RPMI8226 (cell line): ENCODE measurements at regions not wholly inside any gene's neighbourhood (a gene's known extent, or its start where the extent isn't known, plus 50 kb on each side); places are given as distances from the start of the nearest gene placed in this dataset.
"Not testable (repeated sequence)": the region's sequence is repeated elsewhere in the genome, so short reads cannot be mapped to it uniquely, and the experiment has no call there.

Source experiments
- DNase-seq: peaks from one replicate; pipeline ENCODE4 v3.0.0-alpha.2; 2015

- DNase-seq: peak; percentile 7
These were observed 228.5 kb upstream of the G2E3 start for GRCh38 chr14:30330445-30330844.

DNA sequence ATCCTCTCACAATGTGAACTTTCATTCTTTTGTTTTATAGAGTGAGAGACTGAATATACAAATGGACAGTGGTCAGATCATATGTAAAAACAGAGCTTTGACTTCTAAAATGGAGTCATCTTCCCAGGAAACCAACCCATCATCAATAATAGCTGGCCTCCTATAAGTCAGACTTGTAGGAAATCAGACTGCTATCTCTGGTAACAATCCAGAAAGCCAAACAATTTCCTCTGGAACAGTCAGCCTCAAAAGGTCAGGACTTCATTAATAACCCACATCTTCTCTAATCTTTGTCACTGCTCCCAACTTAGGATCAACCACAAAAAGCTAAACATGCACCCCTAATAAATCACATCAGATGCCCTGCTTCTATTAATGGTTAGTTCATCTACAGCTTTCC, 227.9 kb upstream of the G2E3 start:
- no peak for DNase-seq

GRCh38 chr14:30332374-30332773, 226.6 kb upstream of the G2E3 start:
- no peak for DNase-seq

DNA sequence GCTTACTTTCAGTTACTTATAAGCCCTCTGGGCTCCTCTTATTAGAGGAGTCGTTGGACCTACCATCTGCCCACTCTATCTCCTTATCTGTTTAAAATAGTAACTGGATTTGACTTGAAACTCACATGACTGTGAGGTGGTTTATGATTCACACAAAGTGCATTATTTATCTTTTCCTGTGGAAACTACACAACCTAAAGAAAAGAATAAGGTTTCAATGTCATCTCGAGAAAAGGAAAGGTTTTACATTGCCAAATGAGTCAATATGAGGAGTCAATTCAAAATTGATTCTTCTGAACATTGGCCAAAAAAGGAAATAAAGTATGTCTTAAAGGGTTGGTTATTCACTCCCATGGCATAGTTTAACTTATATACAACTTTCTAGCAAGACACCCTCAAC, 225.0 kb upstream of the G2E3 start:
- no peak for DNase-seq

- DNase-seq: no peak
These were observed 221.5 kb upstream of the G2E3 start for GRCh38 chr14:30337456-30337855.

GRCh38 chr14:30339311-30339901, 219.6 kb upstream of the G2E3 start:
- DNase-seq: no peak

- no peak for DNase-seq
These were observed 218.5 kb upstream of the G2E3 start for GRCh38 chr14:30340495-30340894.

DNA sequence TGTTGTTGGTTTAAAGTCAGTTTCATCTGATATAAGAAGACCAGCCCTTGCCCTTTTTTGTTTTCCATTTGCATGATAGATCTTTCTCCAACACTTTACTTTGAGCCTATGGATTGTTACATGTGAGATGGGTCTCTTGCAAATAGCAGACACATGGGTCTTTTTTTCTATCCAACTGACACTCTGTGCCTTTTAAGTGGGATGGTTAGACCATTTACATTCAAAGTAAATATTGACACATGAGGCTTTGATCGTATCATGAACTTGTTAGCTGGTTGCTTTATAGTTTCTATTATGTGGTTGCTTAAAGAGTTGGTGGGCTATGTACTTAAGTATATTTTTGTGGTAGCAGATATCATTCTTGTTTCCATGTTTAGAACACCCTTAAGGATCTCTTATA, 213.4 kb upstream of the G2E3 start:
- no peak for DNase-seq

DNA sequence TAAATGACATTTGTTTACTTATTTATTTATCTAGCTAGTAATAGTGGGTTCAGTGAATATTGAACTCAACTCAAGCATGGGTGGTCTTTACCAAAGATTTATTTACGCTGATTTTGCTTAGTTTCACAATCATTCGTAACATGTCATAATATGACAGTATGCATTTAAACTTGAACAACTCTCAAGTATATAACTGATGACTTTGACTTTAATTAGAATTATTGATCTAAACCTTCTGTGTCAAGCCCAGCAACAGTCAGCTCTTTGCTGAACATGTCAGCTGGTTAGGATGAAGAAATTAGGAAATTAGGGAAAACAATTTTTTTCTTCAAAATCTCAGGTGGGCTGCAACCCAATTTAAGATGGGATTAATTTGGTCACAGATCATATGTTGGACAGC, 210.5 kb upstream of the G2E3 start:
- no peak for DNase-seq

DNA sequence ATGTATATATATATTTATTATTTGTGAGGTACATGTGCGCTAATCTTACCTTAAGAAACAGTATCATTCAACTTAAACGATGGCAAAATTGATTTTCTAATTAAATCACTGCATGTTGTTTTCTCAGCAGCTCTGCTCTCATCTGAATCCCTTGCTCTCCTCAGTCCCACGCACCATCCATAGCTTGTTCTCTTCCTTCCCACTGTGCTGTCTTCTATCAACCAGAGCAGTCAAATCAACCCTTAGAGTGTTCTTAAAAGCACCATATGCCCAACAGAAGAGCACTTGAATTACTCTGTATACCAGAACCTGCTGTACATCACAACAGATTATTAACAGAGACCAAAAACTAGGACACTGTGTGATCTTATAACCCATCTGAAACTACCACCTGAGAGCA, 209.4 kb upstream of the G2E3 start:
- DNase-seq: no peak

- no peak for DNase-seq
These were observed 204.5 kb upstream of the G2E3 start for GRCh38 chr14:30354439-30354838.

DNA sequence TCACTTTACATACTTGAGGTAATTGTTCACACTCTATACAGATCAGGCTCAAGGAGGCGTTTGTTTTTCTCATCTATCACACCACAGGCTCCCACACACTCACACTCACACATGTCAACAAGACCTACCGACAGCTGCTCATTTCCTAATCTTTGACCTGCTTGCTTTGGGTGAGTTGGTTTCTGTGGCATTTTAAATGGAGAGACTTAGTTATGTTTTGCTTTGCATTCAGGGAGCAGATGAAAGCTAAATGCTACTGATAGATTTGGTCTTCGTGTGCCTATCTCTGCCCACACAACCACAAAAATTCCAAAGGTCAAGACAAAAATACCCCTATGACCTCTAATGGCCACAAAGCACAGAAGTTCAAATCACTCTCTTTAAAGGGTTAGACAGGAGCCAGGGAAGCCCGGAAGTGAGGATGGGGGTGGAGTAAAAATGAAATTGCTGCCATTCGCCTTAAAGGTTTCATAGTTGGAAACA, 203.5 kb upstream of the G2E3 start:
- DNase-seq: no peak

- no peak for DNase-seq
These were observed 202.3 kb upstream of the G2E3 start for GRCh38 chr14:30356438-30357202.

DNA sequence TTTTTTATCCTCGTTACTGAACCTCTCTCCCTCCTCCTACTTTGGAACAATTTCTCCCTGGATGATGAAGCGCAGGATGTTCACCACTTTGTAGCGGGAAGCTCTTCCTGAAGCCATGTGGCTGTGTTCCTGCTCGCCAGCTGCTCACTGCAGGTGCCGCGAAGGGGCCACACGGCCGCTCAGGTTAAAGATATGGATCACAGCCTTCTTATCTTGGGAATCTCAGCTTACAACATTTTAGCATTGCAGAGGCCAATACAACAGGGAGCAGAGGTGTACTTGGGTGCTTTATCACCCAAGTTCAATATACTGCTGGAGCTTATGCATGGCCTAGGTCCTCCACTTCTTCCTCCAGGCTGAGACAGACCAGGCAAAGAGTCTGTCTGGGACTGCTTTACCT, 201.2 kb upstream of the G2E3 start:
- no peak for DNase-seq

GRCh38 chr14:30362369-30363218, 196.4 kb upstream of the G2E3 start:
- no peak for DNase-seq

DNA sequence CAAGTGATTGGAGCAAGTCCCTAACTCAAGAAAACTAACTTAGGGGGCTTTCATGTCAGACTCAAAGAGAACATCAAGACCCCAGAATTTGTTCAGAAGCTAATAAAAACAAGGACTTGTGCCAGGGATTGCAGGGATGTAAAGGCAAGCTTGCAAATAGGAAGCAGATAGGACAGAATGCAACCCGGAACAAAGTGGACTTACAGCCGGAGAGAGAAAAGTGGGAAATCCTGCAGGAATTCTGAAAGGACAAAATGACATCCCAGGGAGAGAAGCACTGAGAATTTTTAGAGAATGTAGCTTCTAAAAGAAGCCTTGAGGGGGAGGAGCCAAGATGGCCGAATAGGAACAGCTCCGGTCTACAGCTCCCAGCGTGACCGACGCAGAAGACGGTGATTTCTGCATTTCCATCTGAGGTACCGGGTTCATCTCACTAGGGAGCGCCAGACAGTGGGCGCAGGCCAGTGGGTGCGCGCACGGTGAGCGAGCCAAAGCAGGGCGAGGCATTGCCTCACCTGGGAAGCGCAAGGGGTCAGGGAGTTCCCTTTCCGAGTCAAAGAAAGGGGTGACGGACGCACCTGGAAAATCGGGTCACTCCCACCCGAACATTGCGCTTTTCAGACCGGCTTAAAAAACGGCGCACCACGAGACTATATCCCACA, 195.6 kb upstream of the G2E3 start:
- DNase-seq: not testable (repeated sequence)

DNA sequence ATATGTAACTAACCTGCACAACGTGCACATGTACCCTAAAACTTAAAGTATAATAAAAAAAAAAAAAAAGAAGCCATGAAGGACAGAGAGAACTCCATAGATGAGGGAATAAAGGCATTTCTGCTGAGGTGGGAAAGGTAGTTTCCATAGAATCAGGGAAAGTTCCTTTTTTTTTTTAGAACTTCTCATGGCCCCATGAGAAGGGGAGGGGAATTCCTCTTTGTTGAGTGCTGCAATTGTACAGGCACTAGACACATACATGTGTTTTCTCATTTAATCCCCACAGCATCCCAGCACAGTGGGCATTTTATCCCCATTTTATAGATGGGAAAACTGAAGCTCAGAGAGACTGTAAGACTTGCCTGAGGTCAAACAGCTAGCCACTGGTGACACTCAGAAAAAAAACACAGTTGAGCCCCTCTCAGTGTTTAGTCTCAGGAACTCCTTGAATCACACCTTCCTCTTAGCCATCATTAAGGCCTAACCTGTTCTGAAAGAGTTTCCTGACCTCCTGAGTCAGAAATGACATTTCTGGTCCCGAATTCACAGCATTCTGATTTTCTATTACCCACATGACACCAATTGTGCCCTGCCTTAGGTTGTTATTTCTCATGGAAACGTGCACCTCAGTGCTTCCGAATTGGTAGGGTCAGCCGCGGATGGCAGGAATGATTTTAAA, 189.3 kb upstream of the G2E3 start:
- no peak for DNase-seq

DNA sequence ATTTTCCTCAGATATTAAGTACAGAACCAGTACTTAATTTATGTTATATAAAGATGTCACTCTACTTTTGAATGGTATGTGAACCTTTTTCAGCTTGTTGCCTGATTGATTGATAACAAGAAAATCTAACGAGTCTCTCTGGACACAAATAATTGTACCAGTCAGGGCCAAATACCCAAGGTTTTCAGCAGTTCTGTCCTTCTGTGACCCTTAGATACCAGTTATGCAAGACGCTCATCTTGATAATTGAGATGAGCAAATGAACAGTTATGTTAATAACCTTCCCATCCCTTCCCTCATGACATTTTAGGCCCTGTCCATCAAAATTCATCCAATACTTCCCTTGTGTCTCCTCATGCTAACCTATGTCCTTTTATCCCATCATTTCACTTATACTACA, 185.9 kb upstream of the G2E3 start:
- DNase-seq: no peak

DNA sequence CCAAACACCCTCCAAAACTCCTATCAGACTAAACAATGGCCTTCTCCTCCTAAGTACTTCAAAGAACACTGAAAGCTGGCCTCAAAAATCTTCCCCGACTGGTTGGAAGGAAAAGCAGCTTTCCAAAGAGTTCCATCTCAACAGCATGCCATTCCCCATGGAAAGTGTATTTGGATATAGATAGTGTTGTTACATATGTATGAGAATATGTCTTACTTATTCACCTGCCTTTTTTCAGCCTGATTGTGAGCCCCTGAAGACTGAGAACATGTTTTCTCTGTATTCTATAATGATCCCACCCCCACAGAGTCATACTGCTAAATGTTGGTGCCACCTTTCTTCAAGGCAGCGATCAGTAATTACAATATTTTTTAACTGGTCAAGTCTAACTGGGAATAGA, 185.4 kb upstream of the G2E3 start:
- no peak for DNase-seq

DNA sequence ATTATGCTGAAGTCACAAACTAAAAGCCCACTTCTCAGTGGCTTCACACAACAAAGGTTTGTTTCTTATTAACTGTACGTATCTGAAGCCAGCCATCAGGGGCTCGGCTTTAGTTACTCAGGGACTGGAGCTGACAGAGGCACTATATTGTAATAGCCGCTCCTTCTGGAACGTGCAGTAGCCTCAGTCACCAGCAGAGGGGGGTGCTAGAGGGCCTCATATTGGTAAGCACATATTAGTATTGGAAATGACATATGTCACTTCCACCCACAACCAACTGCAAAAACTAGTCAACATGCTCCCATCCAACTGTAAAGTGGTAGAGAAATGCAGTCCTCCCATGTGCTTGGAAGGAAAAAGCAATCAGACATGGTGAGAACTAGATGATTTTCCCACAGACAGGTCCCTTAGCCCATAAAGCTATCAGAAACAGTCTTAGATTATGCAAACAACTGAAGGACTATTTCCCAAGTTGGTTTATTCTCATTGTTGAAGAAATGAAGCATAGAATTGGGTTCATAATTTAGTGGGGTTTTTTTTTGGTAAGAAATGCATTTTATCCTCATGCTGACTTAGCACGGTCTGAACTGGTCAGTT, 183.6 kb upstream of the G2E3 start:
- DNase-seq: peak; percentile 23

DNA sequence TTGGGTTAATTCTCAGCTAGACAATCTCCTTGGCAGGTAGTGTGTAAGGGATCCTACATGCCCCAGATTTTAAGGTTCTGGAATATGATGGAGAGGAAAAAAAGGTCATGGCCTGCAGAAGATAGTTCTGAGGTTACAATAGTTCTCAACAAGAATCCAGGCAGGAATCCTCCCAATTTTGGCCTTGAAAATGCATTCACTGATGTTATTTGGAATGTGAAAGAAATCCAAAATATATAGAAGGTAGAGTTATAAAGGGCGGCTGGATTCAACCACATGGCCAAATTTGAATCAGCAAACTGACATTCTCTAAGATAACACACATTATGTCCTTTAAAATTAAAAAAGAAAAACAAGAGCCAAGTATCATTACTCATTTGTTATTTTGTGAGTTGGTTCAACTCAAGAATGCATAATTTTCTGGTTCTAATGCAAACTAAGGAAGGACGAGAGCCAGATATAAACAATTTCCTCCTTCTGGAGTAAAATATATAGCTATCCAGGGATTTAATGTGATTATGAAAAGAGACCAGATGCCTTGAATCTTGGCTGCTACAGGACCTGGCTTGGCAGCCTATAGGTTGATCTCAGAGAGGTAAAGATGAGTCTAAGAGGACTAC, 177.0 kb upstream of the G2E3 start:
- DNase-seq: no peak

DNA sequence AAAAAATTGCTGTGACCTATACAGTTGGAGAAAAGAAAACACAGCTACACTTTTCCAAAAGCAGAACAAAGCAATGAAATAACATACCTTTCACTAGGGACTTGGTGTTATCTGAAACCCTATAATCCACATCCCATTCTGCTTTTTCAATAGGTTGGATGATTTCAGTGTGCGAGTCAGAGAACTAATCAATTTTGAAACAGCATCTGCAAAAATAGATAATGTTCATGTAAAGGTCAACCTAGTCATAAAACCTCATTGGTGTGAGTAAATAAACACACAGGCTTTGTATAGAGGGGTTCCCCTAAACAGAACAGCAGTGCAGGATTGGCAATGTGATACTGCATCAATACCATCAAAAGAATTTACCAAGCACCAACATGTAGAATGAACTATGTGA, 173.0 kb upstream of the G2E3 start:
- DNase-seq: no peak
